Sigmoid colon (tissue), 4 donors: ENCODE measurements at regions not wholly inside any gene's neighbourhood (a gene's known extent, or its start where the extent isn't known, plus 50 kb on each side); places are given as distances from the start of the nearest gene placed in this dataset.
"Not testable (repeated sequence)": the region's sequence is repeated elsewhere in the genome, so short reads cannot be mapped to it uniquely, and the experiment has no call there.

Source experiments
- EP300 ChIP-seq, 4 donors: sonication (generic); formaldehyde crosslinking; IDR thresholded peaks; one replicate each; pipeline ENCODE4 v1.6.1; 2017; ENCODE audit warnings: antibody characterized with exemption in 4 of 4
- POLR2A ChIP-seq, 2 donors: fragments of 450-650 bp; IDR thresholded peaks; one replicate each; pipeline ENCODE4 v1.6.1; 2016; ENCODE audit warnings: antibody characterized with exemption in 2 of 2, mild to moderate bottlenecking in 2 of 2, moderate library complexity in 2 of 2
- POLR2AphosphoS5 ChIP-seq, 4 donors: sonication (generic); formaldehyde crosslinking; IDR thresholded peaks; one replicate each; pipeline ENCODE4 v1.6.1; 2017; ENCODE audit warnings: antibody characterized with exemption in 4 of 4
- TF ChIP-seq, protein P1 (sequence below), 4 experiments: fragments of 450-650 bp in 3 of 4; fragments of 200-600 bp in 1 of 4; IDR thresholded peaks; one replicate each; pipeline ENCODE4 v1.5.1; 2016 to 2019; ENCODE audit warnings: antibody characterized with exemption in 4 of 4, mild to moderate bottlenecking in 3 of 4, moderate library complexity in 2 of 4

DNA sequence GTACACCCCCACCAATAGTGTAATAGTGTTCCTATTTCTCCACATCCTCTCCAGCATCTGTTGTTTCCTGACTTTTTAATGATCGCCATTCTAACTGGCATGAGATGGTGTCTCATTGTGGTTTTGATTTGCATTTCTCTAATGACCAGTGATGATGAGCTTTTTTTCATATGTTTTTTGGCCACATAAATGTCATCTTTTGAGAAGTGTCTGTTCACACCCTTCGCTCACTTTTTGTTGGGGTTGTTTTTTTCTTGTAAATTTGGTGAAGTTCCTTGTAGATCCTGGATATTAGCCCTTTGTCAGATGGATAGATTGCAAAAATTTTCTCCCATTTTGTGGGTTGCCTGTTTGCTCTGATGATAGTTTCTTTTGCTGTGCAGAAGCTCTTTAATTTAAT lies 567.7 kb downstream of the MATN1 start:
- not testable (repeated sequence) for TF ChIP-seq EP300, POLR2AphosphoS5, POLR2A (IDR thresholded peaks at IDR 0.05)
- TF ChIP-seq, protein P1, sequence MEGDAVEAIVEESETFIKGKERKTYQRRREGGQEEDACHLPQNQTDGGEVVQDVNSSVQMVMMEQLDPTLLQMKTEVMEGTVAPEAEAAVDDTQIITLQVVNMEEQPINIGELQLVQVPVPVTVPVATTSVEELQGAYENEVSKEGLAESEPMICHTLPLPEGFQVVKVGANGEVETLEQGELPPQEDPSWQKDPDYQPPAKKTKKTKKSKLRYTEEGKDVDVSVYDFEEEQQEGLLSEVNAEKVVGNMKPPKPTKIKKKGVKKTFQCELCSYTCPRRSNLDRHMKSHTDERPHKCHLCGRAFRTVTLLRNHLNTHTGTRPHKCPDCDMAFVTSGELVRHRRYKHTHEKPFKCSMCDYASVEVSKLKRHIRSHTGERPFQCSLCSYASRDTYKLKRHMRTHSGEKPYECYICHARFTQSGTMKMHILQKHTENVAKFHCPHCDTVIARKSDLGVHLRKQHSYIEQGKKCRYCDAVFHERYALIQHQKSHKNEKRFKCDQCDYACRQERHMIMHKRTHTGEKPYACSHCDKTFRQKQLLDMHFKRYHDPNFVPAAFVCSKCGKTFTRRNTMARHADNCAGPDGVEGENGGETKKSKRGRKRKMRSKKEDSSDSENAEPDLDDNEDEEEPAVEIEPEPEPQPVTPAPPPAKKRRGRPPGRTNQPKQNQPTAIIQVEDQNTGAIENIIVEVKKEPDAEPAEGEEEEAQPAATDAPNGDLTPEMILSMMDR (IDR thresholded peaks at IDR 0.05) = not testable (repeated sequence)
